DND-41 (cell line): ENCODE measurements at regions not wholly inside any gene's neighbourhood (a gene's known extent, or its start where the extent isn't known, plus 50 kb on each side); places are given as distances from the start of the nearest gene placed in this dataset.
"Not testable (repeated sequence)": the region's sequence is repeated elsewhere in the genome, so short reads cannot be mapped to it uniquely, and the experiment has no call there.

Source experiments
- ATAC-seq: fragments of 200-7000 bp; cut with Tn5 transposase; 3 replicates; pipeline ENCODE4 v1.9.1; 2021; ENCODE audit warnings: low read depth; ENCODE audit not compliant: insufficient read depth
- DNase-seq: peaks from one replicate; pipeline ENCODE4 v3.0.0-alpha.2; 2020
- H2AFZ ChIP-seq: 2 replicates; pipeline ENCODE4 v1.6.0; 2012; ENCODE audit warnings: low read depth, low read length
- H3K27ac ChIP-seq: 2 replicates; pipeline ENCODE4 v1.5.1; 2012; ENCODE audit warnings: low read length, inconsistent platforms
- H3K27me3 ChIP-seq: fragments of 200-600 bp; sonication (generic); 2 replicates; pipeline ENCODE4 v1.6.0; 2012; ENCODE audit warnings: low read length, mild to moderate bottlenecking, inconsistent platforms; ENCODE audit not compliant: insufficient read depth, poor library complexity
- H3K36me3 ChIP-seq: 2 replicates; pipeline ENCODE4 v1.5.1; 2012; ENCODE audit warnings: low read length, inconsistent platforms; ENCODE audit not compliant: insufficient read depth
- H3K4me1 ChIP-seq: 2 replicates; pipeline ENCODE4 v1.5.1; 2012; ENCODE audit warnings: mild to moderate bottlenecking, low read length; ENCODE audit not compliant: insufficient read depth
- H3K4me2 ChIP-seq: 2 replicates; pipeline ENCODE4 v1.6.0; 2012; ENCODE audit warnings: mild to moderate bottlenecking, moderate library complexity, low read length, inconsistent platforms; ENCODE audit not compliant: insufficient read depth
- H3K4me3 ChIP-seq, 2 experiments: fragments of 200-600 bp in 1 of 2; shearing (Covaris generic) in 1 of 2; 2 replicates each; pipeline ENCODE4 v1.5.1; 2012 to 2016; ENCODE audit warnings: inconsistent platforms in 2 of 2, low read length in 2 of 2, mild to moderate bottlenecking in 2 of 2, low read depth in 1 of 2, moderate library complexity in 1 of 2
- H3K79me2 ChIP-seq: 2 replicates; pipeline ENCODE4 v1.6.0; 2012; ENCODE audit warnings: low read length, inconsistent platforms; ENCODE audit not compliant: insufficient read depth
- H3K9ac ChIP-seq: 2 replicates; pipeline ENCODE4 v1.6.0; 2012; ENCODE audit warnings: low read depth, mild to moderate bottlenecking, inconsistent platforms, low read length, moderate library complexity
- H3K9me3 ChIP-seq: 2 replicates; pipeline ENCODE4 v1.5.1; 2012; ENCODE audit warnings: low read length, moderate library complexity, mild to moderate bottlenecking, inconsistent platforms; ENCODE audit not compliant: insufficient read depth, severe bottlenecking
- H4K20me1 ChIP-seq: 2 replicates; pipeline ENCODE4 v1.6.0; 2012; ENCODE audit warnings: low read length; ENCODE audit not compliant: insufficient read depth
- EZH2 ChIP-seq: IDR thresholded peaks from 3 replicates; pipeline ENCODE4 v1.6.1; 2012; ENCODE audit warnings: borderline replicate concordance, low read depth, mild to moderate bottlenecking, moderate library complexity, low read length, inconsistent platforms; ENCODE audit not compliant: severe bottlenecking
- TF ChIP-seq, protein P1 (sequence below): IDR thresholded peaks from 2 replicates; pipeline ENCODE4 v1.5.1; 2012; ENCODE audit warnings: borderline replicate concordance, low read length, moderate library complexity, mild to moderate bottlenecking; ENCODE audit not compliant: poor library complexity, severe bottlenecking; ENCODE audit errors: extremely low read depth

DNA sequence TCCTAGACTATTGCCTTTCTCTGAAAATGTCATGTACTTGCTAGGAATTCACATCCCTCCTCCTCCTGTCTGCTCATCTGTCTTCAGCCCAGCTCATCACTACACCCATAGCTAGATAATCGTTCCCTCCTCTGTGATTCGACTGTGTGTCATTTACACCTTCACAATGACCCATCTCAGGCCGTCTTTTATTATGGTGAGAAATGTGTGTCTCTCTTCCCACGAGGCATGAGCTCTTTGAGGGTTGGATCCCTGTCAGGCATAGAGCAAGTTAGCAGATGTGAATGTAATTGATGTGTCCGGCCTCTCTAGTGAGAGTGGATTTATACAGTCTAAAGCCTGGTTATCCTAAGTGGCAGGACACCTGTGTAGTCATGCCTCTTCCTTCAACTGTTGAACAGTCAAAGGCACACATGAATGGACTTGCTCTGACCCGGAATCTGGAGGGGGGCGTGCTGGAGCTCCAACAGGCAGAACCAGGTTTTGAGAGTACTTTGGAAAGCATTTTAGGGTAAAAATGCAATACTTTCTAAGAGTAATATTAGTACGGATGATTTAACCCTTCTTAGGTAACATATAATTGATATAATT is 182.1 kb downstream of the UTRN start:
- ATAC-seq (no peak), DNase-seq (no peak)
- Histone ChIP-seq H3K9ac (no peak overlapping the region), H4K20me1 (no peaks in the 10 kb centered on the region), H2AFZ (no peak overlapping the region), H3K4me1 (no peaks in the 10 kb centered on the region), H3K79me2 (no peaks in the 10 kb centered on the region), H3K9me3 (no peaks in the 10 kb centered on the region), H3K36me3 (peaks cover 68% of the 10 kb centered on the region), H3K4me2 (no peak overlapping the region), H3K4me3 (no peak overlapping the region), H3K27me3 (no peaks in the 10 kb centered on the region), H3K27ac (no peak overlapping the region)
- TF ChIP-seq, protein P1, sequence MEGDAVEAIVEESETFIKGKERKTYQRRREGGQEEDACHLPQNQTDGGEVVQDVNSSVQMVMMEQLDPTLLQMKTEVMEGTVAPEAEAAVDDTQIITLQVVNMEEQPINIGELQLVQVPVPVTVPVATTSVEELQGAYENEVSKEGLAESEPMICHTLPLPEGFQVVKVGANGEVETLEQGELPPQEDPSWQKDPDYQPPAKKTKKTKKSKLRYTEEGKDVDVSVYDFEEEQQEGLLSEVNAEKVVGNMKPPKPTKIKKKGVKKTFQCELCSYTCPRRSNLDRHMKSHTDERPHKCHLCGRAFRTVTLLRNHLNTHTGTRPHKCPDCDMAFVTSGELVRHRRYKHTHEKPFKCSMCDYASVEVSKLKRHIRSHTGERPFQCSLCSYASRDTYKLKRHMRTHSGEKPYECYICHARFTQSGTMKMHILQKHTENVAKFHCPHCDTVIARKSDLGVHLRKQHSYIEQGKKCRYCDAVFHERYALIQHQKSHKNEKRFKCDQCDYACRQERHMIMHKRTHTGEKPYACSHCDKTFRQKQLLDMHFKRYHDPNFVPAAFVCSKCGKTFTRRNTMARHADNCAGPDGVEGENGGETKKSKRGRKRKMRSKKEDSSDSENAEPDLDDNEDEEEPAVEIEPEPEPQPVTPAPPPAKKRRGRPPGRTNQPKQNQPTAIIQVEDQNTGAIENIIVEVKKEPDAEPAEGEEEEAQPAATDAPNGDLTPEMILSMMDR = no peak
- TF ChIP-seq EZH2 = no peak

DNA sequence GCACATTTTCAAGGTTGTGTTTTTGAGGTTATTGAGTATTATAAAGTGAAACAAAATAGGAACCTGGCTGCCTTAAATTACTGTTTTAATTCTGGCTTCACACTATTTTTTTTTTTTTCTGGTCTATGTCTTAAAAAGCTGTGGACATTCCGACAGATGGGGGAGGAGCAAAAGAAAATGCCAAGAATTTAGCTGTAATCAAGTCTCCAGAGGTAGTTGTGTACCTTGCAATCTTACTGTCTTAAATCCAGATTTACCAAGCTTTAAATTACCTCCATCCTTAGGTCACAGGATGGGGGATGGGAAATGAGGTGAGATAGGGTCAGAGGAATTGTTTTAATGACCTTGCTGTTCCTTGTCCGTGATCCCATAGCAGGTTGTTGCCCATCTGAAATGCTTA is 182.8 kb downstream of the UTRN start:
- ATAC-seq = no peak
- no peaks in the 10 kb centered on the region for H3K27me3 ChIP-seq
- TF ChIP-seq, protein P1 = no peak
- TF ChIP-seq EZH2 = no peak

DNA sequence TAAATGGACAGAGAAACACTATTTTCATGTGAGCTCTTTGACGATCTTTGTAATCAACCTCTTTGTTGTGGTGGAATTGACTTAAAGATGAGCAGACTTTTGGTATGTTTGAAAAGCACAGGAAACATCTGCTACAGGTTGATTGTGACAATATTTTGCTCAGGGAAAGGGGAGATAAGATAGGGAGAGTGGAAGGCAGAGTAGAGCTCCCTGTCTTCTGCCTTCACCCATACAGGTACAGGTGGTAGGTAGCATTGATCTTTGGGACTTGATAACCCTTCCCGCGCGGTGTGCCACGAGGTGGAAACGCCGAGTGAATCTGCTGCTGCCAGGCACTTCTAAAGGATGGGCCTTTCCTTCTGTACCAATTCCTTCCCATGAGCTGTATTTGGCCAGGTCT is 183.6 kb downstream of the UTRN start:
- TF ChIP-seq, protein P1 = no peak
- no peak for TF ChIP-seq EZH2
- DNase-seq = no peak
- Histone ChIP-seq H3K9ac (no peak overlapping the region), H3K4me1 (no peaks in the 10 kb centered on the region), H3K4me2 (no peak overlapping the region), H3K27ac (no peak overlapping the region), H3K9me3 (no peaks in the 10 kb centered on the region), H4K20me1 (no peaks in the 10 kb centered on the region), H3K27me3 (no peaks in the 10 kb centered on the region), H3K36me3 (peaks cover 69% of the 10 kb centered on the region), H3K79me2 (no peaks in the 10 kb centered on the region), H3K4me3 (no peak overlapping the region), H2AFZ (no peak overlapping the region)
- peak; percentile 67 for ATAC-seq

More for the DNA sequence above, 182.8 kb downstream of the UTRN start:
- no peaks in the 10 kb centered on the region for H3K79me2 ChIP-seq
- no peaks in the 10 kb centered on the region for H3K9me3 ChIP-seq
- DNase-seq = no peak
- H3K4me2 ChIP-seq = no peak overlapping the region
- H3K27ac ChIP-seq = no peak overlapping the region
- H3K36me3 ChIP-seq = peaks cover 68% of the 10 kb centered on the region
- no peak overlapping the region for H2AFZ ChIP-seq
- H3K4me3 ChIP-seq = no peak overlapping the region
- no peaks in the 10 kb centered on the region for H3K4me1 ChIP-seq
- no peaks in the 10 kb centered on the region for H4K20me1 ChIP-seq
- no peak overlapping the region for H3K9ac ChIP-seq

DNA sequence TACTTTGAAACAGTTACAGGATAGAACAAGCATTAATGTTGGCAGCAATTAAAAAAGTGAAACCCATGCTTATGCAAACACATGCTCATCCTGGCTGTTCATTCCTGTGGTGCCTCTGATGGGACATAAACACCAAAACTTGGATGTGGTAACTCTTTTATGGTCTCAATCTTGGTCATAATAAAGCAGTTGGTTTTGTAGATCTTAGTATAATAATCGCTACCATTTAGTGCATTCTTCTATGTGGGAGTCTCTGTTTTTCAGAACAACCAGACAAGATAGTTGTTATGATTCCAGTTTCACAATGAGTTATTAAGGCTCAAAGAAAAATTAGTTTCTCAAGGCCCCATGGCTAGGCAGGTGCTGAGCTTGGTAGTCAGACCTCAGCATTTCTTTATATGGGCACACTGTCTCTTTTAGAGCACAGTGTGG is 184.0 kb downstream of the UTRN start:
- no peak overlapping the region for H3K4me2 ChIP-seq
- H3K27ac ChIP-seq = no peak overlapping the region
- no peak overlapping the region for H3K4me3 ChIP-seq
- no peaks in the 10 kb centered on the region for H4K20me1 ChIP-seq
- H3K79me2 ChIP-seq = no peaks in the 10 kb centered on the region
- H3K9me3 ChIP-seq = no peaks in the 10 kb centered on the region
- no peaks in the 10 kb centered on the region for H3K27me3 ChIP-seq
- H3K9ac ChIP-seq = no peak overlapping the region
- no peaks in the 10 kb centered on the region for H3K4me1 ChIP-seq
- no peak for TF ChIP-seq EZH2
- TF ChIP-seq, protein P1 = no peak
- DNase-seq (no peak), ATAC-seq (no peak)
- H2AFZ ChIP-seq = no peak overlapping the region
- H3K36me3 ChIP-seq = peaks cover 70% of the 10 kb centered on the region

DNA sequence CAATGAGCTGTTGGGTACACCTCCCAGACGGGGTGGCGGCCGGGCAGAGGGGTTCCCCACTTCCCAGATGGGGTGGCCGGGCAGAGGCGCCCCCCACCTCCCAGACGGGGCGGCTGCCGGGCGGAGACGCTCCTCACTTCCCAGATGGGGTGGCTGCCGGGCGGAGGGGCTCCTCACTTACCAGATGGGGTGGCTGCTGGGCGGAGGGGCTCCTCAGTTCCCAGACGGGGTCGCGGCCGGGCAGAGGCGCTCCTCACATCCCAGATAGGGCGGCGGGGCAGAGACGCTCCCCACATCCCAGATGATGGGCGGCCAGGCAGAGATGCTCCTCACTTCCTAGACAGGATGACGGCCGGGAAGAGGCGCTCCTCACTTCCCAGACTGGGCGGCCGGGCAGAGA is 185.1 kb downstream of the UTRN start:
- H3K79me2 ChIP-seq, H3K9me3 ChIP-seq, H2AFZ ChIP-seq, H3K4me1 ChIP-seq, H3K27ac ChIP-seq, H4K20me1 ChIP-seq, H3K4me2 ChIP-seq, H3K4me3 ChIP-seq, H3K9ac ChIP-seq, ATAC-seq, DNase-seq, H3K27me3 ChIP-seq: not testable (repeated sequence)
- peaks cover 70% of the 10 kb centered on the region for H3K36me3 ChIP-seq
